Kasumi-1 (cell line): ENCODE measurements at regions not wholly inside any gene's neighbourhood (a gene's known extent, or its start where the extent isn't known, plus 50 kb on each side); places are given as distances from the start of the nearest gene placed in this dataset.

Source experiments
- DNase-seq, 2 experiments: peaks; one replicate each; lab custom pipeline; 2025; lab: John Stamatoyannopoulos, UW

- DNase-seq = peak in 1 of 2 experiments; percentile 9
Measured at GRCh38 chr9:113741886-113742854, 133.9 kb upstream of the ZNF618 start.

GRCh38 chr9:113742878-113743277, 133.2 kb upstream of the ZNF618 start:
- DNase-seq = no peak

- DNase-seq = no peak
Measured at GRCh38 chr9:113746486-113746885, 129.6 kb upstream of the ZNF618 start.

- DNase-seq = no peak
Measured at GRCh38 chr9:113748135-113748534, 128.0 kb upstream of the ZNF618 start.

- no peak for DNase-seq
Measured at GRCh38 chr9:113753398-113754119, 122.5 kb upstream of the ZNF618 start.

- DNase-seq = no peak
Measured at GRCh38 chr9:113754739-113755138, 121.4 kb upstream of the ZNF618 start.

GRCh38 chr9:113755433-113755832, 120.7 kb upstream of the ZNF618 start:
- no peak for DNase-seq

GRCh38 chr9:113756476-113757192, 119.5 kb upstream of the ZNF618 start:
- peak; percentile 29 to 42 for DNase-seq

- no peak for DNase-seq
Measured at GRCh38 chr9:113763429-113763828, 112.7 kb upstream of the ZNF618 start.

- DNase-seq = no peak
Measured at GRCh38 chr9:113764572-113764971, 111.5 kb upstream of the ZNF618 start.

GRCh38 chr9:113769412-113769811, 106.7 kb upstream of the ZNF618 start:
- DNase-seq = no peak

GRCh38 chr9:113770396-113770795, 105.7 kb upstream of the ZNF618 start:
- DNase-seq = no peak

- no peak for DNase-seq
Measured at GRCh38 chr9:113771199-113771598, 104.9 kb upstream of the ZNF618 start.

GRCh38 chr9:113772121-113772810, 103.8 kb upstream of the ZNF618 start:
- DNase-seq = no peak

GRCh38 chr9:113774963-113775362, 101.1 kb upstream of the ZNF618 start:
- no peak for DNase-seq

- no peak for DNase-seq
Measured at GRCh38 chr9:113775749-113776148, 100.4 kb upstream of the ZNF618 start.

- no peak for DNase-seq
Measured at GRCh38 chr9:113776194-113776593, 99.9 kb upstream of the ZNF618 start.

- DNase-seq = no peak
Measured at GRCh38 chr9:113781381-113781780, 94.7 kb upstream of the ZNF618 start.

GRCh38 chr9:113781896-113782295, 94.2 kb upstream of the ZNF618 start:
- no peak for DNase-seq

GRCh38 chr9:113783475-113783874, 92.6 kb upstream of the ZNF618 start:
- no peak for DNase-seq

- DNase-seq = no peak
Measured at GRCh38 chr9:113785334-113785733, 90.8 kb upstream of the ZNF618 start.

GRCh38 chr9:113786071-113786470, 90.0 kb upstream of the ZNF618 start:
- DNase-seq = no peak
